ENCODE measurements at regions not wholly inside any gene's neighbourhood (a gene's known extent, or its start where the extent isn't known, plus 50 kb on each side); places are given as distances from the start of the nearest gene placed in this dataset.

DNA sequence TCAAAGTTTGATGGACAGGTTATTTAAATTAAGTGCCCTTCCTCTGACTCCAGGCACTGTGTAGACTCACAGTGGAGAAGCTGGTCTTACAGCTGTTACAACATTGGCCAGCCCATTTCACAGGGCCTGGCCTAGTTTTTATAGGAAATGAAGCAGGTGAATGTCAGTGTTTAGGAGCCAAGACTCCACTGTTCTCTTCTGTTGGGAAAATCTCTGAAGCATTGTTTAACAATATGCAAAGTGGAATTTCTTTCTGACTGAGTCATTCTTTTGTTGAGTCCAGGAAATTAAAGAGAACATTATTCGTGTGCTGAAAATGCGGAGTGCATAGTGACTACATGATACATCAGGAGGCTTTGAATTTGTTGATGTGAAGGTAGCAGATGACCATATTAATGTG, 64.7 kb downstream of the ARRDC4 start:
- DNase-seq = no peak
- Histone ChIP-seq H3K27ac (ENCODE audit: low read depth in 1 of 2, low read length in 2 of 2) (no peak overlapping the region), H3K27me3 (ENCODE audit: control insufficient read depth in 1 of 2, insufficient read depth in 2 of 2, low read length in 1 of 2) (no peaks in the 10 kb centered on the region), H3K4me3 (ENCODE audit: low read length in 2 of 2) (no peak overlapping the region), H3K9me3 (ENCODE audit: control insufficient read depth, low read length) (no peaks in the 10 kb centered on the region), H3K36me3 (ENCODE audit: control insufficient read depth in 1 of 2, insufficient read depth in 2 of 2, low read length in 1 of 2) (no peaks in the 10 kb centered on the region), H3K4me1 (ENCODE audit: control insufficient read depth in 1 of 2, insufficient read depth in 2 of 2, low read length in 2 of 2) (peaks cover 4 to 6% of the 10 kb centered on the region in 2 donors)
- 47 to 55% methylated on average over 2 of the region's 2 CpGs for WGBS, 2 donors
- intact Hi-C loops (cut with DNase I) = loop anchor here in 1 of 2 donors (10.0 kb wide), 1 partner anchor 60 kb away; the partner anchor contains the start of gene ARRDC4
- no peak for ATAC-seq (ENCODE audit: low FRiP score)

DNA sequence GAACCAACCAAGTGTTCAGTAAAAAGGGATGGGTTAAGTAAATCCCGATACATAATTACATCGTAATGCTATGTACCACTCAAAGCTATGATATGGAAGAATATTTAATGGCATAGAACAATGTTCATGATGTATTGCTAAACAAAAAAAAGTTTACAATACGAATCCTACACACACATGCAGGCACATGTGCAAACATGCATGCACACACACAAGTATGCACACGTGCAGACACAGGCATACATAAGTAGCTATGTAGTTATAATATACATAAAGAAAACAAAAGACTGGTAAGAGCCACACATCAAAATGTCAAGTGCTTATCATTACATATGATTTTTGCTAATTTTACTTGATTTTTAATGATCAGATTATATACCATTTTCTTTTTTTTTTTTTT, 74.2 kb downstream of the ARRDC4 start:
- intact Hi-C loops (cut with DNase I) = no loop called here
- DNase-seq = no peak
- H3K27me3 ChIP-seq (ENCODE audit: control insufficient read depth in 1 of 2, insufficient read depth in 2 of 2, low read length in 1 of 2) = no peaks in the 10 kb centered on the region
- no peaks in the 10 kb centered on the region for H3K9me3 ChIP-seq (ENCODE audit: control insufficient read depth, low read length)
- no peak for ATAC-seq (ENCODE audit: low FRiP score)
- WGBS, 2 donors = 76% methylated on average over 4 of the region's 4 CpGs
- no peak overlapping the region for H3K27ac ChIP-seq (ENCODE audit: low read depth in 1 of 2, low read length in 2 of 2)
- H3K36me3 ChIP-seq (ENCODE audit: control insufficient read depth in 1 of 2, insufficient read depth in 2 of 2, low read length in 1 of 2) = no peaks in the 10 kb centered on the region
- no peak overlapping the region for H3K4me3 ChIP-seq (ENCODE audit: low read length in 2 of 2)
- H3K4me1 ChIP-seq (ENCODE audit: control insufficient read depth in 1 of 2, insufficient read depth in 2 of 2, low read length in 2 of 2) = no peaks in the 10 kb centered on the region

DNA sequence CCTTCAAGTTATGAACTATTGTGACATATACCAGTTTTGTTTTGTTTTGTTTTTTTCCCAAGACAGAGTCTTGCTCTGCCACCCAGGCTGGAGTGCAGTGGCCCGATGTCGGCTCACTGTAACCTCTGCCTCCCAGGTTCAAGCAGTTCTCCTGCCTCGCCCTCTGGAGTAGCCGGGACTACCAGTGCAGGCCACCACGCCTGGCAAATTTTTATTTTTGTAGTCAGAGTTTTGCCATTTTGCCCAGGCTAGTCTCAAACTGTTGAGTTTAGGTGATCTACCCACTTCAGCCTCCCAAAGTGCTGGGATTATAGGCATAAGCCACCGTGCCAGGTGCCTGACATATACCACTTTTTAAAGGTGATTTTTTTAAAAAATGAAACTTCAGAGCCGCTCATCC, 74.6 kb downstream of the ARRDC4 start:
- Histone ChIP-seq H3K27me3 (ENCODE audit: control insufficient read depth in 1 of 2, insufficient read depth in 2 of 2, low read length in 1 of 2) (no peaks in the 10 kb centered on the region), H3K27ac (ENCODE audit: low read depth in 1 of 2, low read length in 2 of 2) (no peak overlapping the region), H3K4me1 (ENCODE audit: control insufficient read depth in 1 of 2, insufficient read depth in 2 of 2, low read length in 2 of 2) (no peaks in the 10 kb centered on the region), H3K4me3 (ENCODE audit: low read length in 2 of 2) (no peak overlapping the region), H3K9me3 (ENCODE audit: control insufficient read depth, low read length) (no peaks in the 10 kb centered on the region), H3K36me3 (ENCODE audit: control insufficient read depth in 1 of 2, insufficient read depth in 2 of 2, low read length in 1 of 2) (no peaks in the 10 kb centered on the region)
- ATAC-seq (ENCODE audit: low FRiP score) (no peak), DNase-seq (no peak)
- 80 to 87% methylated on average over 7 of the region's 7 CpGs for WGBS, 2 donors
- intact Hi-C loops (cut with DNase I) = no loop called here

DNA sequence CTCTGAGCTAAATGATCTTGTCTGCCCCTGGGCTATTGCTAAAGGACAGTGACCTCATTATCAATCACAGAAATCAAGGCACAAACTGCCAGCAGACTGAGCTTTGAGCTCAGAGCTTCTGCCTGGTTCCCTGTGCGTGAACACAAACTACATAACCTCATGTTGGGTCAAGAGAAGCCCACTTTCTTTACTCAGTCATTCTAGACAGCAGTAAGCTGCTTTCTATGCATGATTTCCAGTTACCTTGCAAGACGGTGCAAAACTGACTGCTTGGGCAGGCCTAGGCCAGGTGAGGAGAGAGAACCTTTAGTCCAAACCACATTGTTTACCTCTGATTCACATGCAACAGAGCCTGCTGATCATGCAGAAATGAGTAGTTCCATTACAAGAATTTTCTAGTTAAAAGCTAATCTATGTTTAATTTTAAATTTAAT, 75.1 kb downstream of the ARRDC4 start:
- 70 to 84% methylated on average over 2 of the region's 2 CpGs for WGBS, 2 donors
- intact Hi-C loops (cut with DNase I) = no loop called here
- Histone ChIP-seq H3K4me1 (ENCODE audit: control insufficient read depth in 1 of 2, insufficient read depth in 2 of 2, low read length in 2 of 2) (no peaks in the 10 kb centered on the region), H3K9me3 (ENCODE audit: control insufficient read depth, low read length) (no peaks in the 10 kb centered on the region), H3K36me3 (ENCODE audit: control insufficient read depth in 1 of 2, insufficient read depth in 2 of 2, low read length in 1 of 2) (no peaks in the 10 kb centered on the region), H3K27ac (ENCODE audit: low read depth in 1 of 2, low read length in 2 of 2) (no peak overlapping the region), H3K4me3 (ENCODE audit: low read length in 2 of 2) (no peak overlapping the region), H3K27me3 (ENCODE audit: control insufficient read depth in 1 of 2, insufficient read depth in 2 of 2, low read length in 1 of 2) (no peaks in the 10 kb centered on the region)
- DNase-seq (no peak), ATAC-seq (ENCODE audit: low FRiP score) (no peak)

DNA sequence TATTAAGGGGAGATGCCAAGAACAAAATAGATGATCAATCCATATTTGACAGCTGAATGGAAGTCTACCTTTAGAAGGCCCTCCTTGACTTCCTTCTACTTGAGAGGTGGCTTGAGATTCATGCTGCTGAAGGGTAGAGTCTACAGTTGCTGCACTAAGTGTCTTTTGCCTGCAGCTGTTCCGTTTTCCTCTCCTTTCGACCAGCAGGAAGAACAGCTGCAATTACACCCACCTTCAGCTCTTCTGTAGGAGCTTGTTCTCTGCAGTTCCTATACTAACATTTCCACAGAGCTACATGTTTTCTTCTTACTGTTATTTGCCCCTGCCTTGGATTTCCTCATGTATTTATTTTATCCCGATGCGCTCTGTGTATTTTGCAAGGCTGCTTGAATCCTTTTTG, 79.1 kb downstream of the ARRDC4 start:
- WGBS, 2 donors = 83 to 87% methylated on average over 4 of the region's 4 CpGs
- Histone ChIP-seq H3K9me3 (ENCODE audit: control insufficient read depth, low read length) (no peaks in the 10 kb centered on the region), H3K27ac (ENCODE audit: low read depth in 1 of 2, low read length in 2 of 2) (no peak overlapping the region), H3K27me3 (ENCODE audit: control insufficient read depth in 1 of 2, insufficient read depth in 2 of 2, low read length in 1 of 2) (no peaks in the 10 kb centered on the region), H3K4me3 (ENCODE audit: low read length in 2 of 2) (no peak overlapping the region), H3K4me1 (ENCODE audit: control insufficient read depth in 1 of 2, insufficient read depth in 2 of 2, low read length in 2 of 2) (no peaks in the 10 kb centered on the region), H3K36me3 (ENCODE audit: control insufficient read depth in 1 of 2, insufficient read depth in 2 of 2, low read length in 1 of 2) (no peaks in the 10 kb centered on the region)
- intact Hi-C loops (cut with DNase I) = no loop called here
- DNase-seq (no peak), ATAC-seq (ENCODE audit: low FRiP score) (no peak)

DNA sequence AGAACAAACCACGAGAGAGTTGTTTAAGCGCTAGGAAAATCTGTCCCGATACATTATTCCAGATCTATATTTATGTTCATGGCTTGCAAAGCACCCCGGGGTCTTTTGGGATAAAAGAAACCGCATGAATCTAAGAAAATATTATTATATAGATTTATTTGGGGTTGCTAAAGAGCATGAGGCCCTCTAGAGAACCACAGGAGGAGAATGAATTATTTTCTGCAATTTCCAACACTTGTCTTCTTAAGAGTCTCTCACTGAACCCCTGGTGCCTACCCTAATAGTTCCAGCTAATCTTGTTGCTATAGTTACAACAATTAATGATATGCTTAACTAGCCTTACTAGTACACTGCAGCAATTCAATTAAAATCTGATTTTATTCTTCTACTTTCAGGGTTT, 79.6 kb downstream of the ARRDC4 start:
- Histone ChIP-seq H3K4me3 (ENCODE audit: low read length in 2 of 2) (no peak overlapping the region), H3K36me3 (ENCODE audit: control insufficient read depth in 1 of 2, insufficient read depth in 2 of 2, low read length in 1 of 2) (no peaks in the 10 kb centered on the region), H3K27ac (ENCODE audit: low read depth in 1 of 2, low read length in 2 of 2) (no peak overlapping the region), H3K9me3 (ENCODE audit: control insufficient read depth, low read length) (peaks cover 2% of the 10 kb centered on the region), H3K27me3 (ENCODE audit: control insufficient read depth in 1 of 2, insufficient read depth in 2 of 2, low read length in 1 of 2) (peaks cover 0 to under 1% of the 10 kb centered on the region in 2 donors), H3K4me1 (ENCODE audit: control insufficient read depth in 1 of 2, insufficient read depth in 2 of 2, low read length in 2 of 2) (no peaks in the 10 kb centered on the region)
- intact Hi-C loops (cut with DNase I) = no loop called here
- ATAC-seq (ENCODE audit: low FRiP score) (no peak), DNase-seq (no peak)
- WGBS, 2 donors = 75 to 79% methylated on average over 5 of the region's 5 CpGs

DNA sequence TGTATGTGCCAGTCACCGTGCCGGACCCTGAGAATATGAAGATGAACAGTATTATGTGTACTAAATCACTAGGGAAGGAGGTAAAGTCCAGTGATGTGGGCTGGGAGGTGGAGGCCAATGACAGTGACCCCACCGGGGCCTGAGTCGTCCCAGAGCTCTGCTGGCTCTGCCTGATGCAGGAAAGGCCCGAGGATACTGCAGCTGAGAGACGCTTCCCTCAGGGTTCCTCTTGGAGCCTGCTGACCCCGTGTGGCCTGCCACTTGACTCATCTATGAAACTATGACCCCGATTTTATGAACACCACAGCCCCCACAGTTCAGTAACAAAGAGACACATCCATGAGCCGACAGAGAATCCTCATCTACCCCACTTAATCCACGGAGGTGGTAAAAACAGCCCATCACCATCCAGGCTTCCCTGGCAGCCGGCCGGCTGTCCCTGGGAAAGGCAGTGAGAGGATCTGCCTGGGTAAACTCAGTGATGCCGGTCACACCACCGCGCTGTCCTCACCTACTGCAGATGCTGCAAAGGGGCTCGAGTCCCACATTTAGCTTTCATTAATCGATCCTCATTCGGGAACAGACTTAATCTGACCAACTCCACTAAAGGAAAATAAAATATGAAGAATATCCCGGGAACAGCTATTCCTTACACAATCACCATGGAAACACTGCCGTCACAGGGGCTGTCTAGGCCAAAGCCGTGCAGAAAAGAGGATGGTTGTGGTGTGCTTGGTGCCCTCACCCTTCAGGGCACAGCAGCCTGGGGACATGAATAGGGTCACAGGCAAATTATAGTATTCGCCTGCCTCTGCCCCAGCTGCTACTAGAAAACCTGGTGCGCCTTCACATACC, 82.9 kb downstream of the ARRDC4 start:
- H3K9me3 ChIP-seq (ENCODE audit: control insufficient read depth, low read length) = peaks cover 3% of the 10 kb centered on the region
- H3K27me3 ChIP-seq (ENCODE audit: control insufficient read depth in 1 of 2, insufficient read depth in 2 of 2, low read length in 1 of 2) = peaks cover 0 to 2% of the 10 kb centered on the region in 2 donors
- H3K4me1 ChIP-seq (ENCODE audit: control insufficient read depth in 1 of 2, insufficient read depth in 2 of 2, low read length in 2 of 2) = no peaks in the 10 kb centered on the region
- 75 to 79% methylated on average over 23 of the region's 23 CpGs for WGBS, 2 donors
- intact Hi-C loops (cut with DNase I) = no loop called here
- no peak overlapping the region for H3K4me3 ChIP-seq (ENCODE audit: low read length in 2 of 2)
- ATAC-seq (ENCODE audit: low FRiP score) (no peak), DNase-seq (no peak)
- no peak overlapping the region for H3K27ac ChIP-seq (ENCODE audit: low read depth in 1 of 2, low read length in 2 of 2)
- H3K36me3 ChIP-seq (ENCODE audit: control insufficient read depth in 1 of 2, insufficient read depth in 2 of 2, low read length in 1 of 2) = no peaks in the 10 kb centered on the region

DNA sequence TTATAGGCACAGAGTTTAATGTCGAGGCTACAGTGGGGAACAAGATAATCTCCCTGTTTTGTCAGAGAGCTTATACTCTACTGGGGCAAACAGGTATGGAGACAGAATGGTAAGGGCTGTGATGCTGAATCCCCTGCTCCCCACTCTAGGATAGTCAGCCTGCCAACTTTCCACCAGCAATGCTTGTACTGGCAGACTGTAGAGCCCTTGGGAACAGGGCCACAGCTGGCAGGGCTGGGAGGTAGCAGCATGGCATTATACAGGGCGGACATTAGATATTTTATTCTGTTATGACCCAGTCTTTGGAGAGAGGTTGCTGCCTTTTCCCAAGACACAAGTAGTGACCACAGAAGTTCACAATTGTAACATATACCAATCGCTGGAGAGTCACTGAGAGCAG, 91.2 kb downstream of the ARRDC4 start:
- intact Hi-C loops (cut with DNase I) = no loop called here
- Histone ChIP-seq H3K36me3 (ENCODE audit: control insufficient read depth in 1 of 2, insufficient read depth in 2 of 2, low read length in 1 of 2) (no peaks in the 10 kb centered on the region), H3K4me1 (ENCODE audit: control insufficient read depth in 1 of 2, insufficient read depth in 2 of 2, low read length in 2 of 2) (no peaks in the 10 kb centered on the region), H3K9me3 (ENCODE audit: control insufficient read depth, low read length) (peaks cover 1% of the 10 kb centered on the region), H3K27ac (ENCODE audit: low read depth in 1 of 2, low read length in 2 of 2) (no peak overlapping the region), H3K4me3 (ENCODE audit: low read length in 2 of 2) (no peak overlapping the region), H3K27me3 (ENCODE audit: control insufficient read depth in 1 of 2, insufficient read depth in 2 of 2, low read length in 1 of 2) (no peaks in the 10 kb centered on the region)
- 29 to 32% methylated on average over 3 of the region's 3 CpGs for WGBS, 2 donors
- ATAC-seq (ENCODE audit: low FRiP score) (peak; percentile 60), DNase-seq (peak in 1 of 2 donors; percentile 52)

DNA sequence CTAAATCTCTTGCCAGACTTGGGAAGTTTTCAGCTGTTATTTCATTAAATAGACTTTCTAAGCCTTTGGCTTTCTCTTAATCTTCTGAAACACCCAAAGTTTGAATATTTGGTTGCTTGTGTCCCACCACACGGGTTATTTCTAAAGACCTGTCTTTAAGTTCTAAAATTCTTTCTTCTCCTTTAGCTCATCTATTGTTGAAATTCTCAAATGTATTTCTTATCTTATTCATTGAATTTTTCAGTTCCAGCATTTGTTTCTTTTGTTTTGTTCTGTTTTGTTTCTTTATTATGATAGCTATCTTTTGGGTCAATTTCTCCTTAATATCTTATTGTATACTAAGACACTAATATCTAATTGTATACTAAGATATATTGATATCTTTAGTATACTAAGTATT, 97.0 kb downstream of the ARRDC4 start:
- H3K27ac ChIP-seq (ENCODE audit: low read depth in 1 of 2, low read length in 2 of 2) = no peak overlapping the region
- ATAC-seq (ENCODE audit: low FRiP score) (no peak), DNase-seq (no peak)
- H3K4me3 ChIP-seq (ENCODE audit: low read length in 2 of 2) = no peak overlapping the region
- H3K4me1 ChIP-seq (ENCODE audit: control insufficient read depth in 1 of 2, insufficient read depth in 2 of 2, low read length in 2 of 2) = no peaks in the 10 kb centered on the region
- no peaks in the 10 kb centered on the region for H3K36me3 ChIP-seq (ENCODE audit: control insufficient read depth in 1 of 2, insufficient read depth in 2 of 2, low read length in 1 of 2)
- intact Hi-C loops (cut with DNase I) = no loop called here
- WGBS, 2 donors = 75 to 77% methylated on average over 1 of the region's 1 CpG
- H3K27me3 ChIP-seq (ENCODE audit: control insufficient read depth in 1 of 2, insufficient read depth in 2 of 2, low read length in 1 of 2) = peaks cover 0 to 2% of the 10 kb centered on the region in 2 donors
- H3K9me3 ChIP-seq (ENCODE audit: control insufficient read depth, low read length) = peaks cover 3% of the 10 kb centered on the region

All from aorta (tissue), 5 donors.